ENCODE measurements at regions not wholly inside any gene's neighbourhood (a gene's known extent, or its start where the extent isn't known, plus 50 kb on each side); places are given as distances from the start of the nearest gene placed in this dataset.
A peak's percentile ranks its signal among the peaks of the same experiment; 100 is the strongest.
"Not testable (repeated sequence)": the region's sequence is repeated elsewhere in the genome, so short reads cannot be mapped to it uniquely, and the experiment has no call there.

DNA sequence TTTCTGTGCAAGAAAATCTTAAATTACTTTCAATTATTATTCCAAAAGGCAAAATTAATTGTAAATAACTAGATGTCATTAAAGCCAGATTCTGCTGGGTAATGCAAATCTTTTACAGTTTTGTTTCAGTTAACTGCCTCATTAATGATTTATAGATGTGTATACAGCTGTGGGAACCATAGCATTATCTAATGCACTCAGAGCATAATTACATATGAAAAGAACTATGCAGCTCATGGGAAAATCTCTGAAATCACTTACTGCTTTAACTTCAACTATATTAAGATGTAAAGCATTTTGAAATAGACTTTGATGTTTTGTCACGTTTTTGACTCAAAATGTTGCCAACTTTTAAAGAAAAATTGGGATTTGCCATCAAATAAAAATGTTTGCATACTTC is 630.3 kb upstream of the KLHL4 start:
- DNase-seq (ENCODE audit: low read depth, low spot score): no peak
- in situ Hi-C loops (cut with HindIII; ENCODE audit: low pct_unique_long_range_greater_than_20kb, low sequenced_read_pairs): no loop called here

DNA sequence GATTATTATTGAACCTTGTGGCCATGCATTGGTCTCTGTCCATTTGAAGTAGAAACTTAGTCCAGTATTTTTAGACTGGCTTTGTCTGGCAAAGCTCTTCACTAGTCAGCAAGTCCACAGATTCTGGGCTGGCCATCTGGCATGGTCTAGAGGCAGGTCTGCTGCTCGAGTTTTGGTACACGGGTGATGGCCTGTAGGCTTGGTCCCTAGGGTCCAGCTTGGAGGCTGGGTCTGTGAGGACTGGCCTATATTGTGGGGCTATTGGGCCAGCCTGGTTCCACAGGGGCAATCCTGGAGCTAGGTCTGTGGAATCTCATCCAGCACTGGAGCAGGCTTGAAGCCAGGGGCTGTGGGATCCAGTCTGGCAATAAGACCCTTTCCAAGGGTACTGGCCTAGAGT is 607.6 kb upstream of the KLHL4 start:
- in situ Hi-C loops (cut with HindIII; ENCODE audit: low pct_unique_long_range_greater_than_20kb, low sequenced_read_pairs): no loop called here
- DNase-seq (ENCODE audit: low read depth, low spot score): no peak

DNA sequence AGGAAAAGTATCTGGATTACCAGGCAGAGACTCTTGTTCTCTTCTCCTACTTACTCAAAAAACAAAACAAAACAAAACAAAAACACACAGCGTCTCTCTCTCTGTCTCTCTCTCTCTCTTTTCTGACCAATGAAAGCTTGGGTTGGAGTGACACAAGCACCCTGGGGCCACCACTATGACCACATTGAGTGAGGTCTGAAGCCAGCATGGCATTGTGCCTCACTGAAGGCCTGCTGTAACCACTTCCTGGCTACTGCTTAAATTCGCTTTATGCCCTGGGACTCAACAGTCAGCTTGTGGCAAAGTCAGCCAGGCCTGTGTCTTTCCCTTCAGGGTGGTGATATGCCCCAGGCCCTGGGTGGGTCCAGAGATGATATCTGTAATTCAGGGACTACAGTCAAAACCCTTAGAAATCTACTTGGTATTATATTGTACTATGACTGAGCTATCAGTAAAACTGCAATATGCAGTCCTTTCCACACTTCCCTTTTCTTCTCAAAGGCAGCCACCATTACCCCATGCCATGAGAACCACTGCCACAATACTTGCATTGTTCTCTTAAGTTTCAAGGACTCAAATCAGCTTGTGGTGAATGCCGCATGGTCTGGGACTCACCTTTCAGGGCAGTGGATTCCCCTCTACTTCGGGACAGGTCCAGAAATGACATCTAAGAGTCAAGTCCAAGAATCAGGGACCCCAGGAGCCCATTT is 606.8 kb upstream of the KLHL4 start:
- in situ Hi-C loops (cut with HindIII; ENCODE audit: low pct_unique_long_range_greater_than_20kb, low sequenced_read_pairs): no loop called here
- DNase-seq (ENCODE audit: low read depth, low spot score): peak; percentile 7

DNA sequence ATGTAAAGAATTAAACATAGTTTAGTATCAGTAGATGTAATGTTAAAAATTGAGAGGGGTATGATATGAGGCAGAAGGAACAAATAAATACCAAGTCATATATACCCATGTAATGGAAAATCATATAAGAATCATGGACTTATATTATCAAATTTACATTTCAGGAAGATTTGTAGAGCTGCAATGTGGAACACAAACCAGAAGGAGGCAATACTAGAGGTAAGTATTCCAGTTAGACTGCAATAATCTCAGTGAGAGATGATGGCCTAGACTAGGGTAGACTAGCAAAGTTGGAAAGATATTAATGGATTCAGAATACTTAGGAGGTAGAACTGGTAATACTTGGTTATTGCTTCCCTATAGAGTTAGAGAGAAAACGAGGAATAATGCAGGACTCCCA is 603.0 kb upstream of the KLHL4 start:
- in situ Hi-C loops (cut with HindIII; ENCODE audit: low pct_unique_long_range_greater_than_20kb, low sequenced_read_pairs): no loop called here
- DNase-seq (ENCODE audit: low read depth, low spot score): no peak

DNA sequence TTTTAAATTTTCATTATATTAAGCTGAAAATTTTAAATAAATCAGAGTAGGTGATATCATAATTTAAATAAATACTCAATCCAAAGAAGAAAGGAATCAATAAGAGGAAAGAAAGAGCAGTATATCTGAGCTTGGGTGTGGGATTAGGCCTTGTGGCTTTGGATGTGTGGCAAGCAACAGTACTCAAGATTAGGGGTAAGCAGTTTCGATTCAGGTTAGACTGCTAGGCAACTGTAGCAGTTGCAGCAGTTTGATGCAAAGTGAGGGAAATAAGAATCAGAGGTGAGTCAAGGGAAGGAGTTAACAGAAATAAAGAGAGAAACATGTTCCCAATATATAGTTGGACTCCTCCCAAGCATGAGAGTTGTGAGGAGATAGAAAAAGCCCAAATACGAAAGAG is 599.6 kb upstream of the KLHL4 start:
- in situ Hi-C loops (cut with HindIII; ENCODE audit: low pct_unique_long_range_greater_than_20kb, low sequenced_read_pairs): no loop called here
- DNase-seq (ENCODE audit: low read depth, low spot score): no peak

DNA sequence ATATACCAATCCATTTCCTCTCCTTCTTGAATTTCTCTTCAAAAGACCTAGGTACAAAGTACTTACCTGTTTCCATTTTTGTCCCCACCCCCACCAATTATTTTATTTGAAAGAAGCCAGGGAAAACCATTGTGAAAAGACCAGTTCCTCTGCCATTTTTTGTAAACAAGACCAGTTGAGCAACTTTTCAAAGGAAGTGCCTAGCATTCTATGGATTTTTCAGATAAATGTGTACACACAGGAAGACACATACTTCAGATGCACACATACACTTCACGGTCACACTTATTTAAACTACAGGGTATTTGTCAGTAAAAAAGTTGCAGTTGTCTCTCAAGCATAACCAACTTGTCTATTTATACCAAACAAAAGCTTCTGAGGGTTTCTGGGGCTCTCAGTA is 587.2 kb upstream of the KLHL4 start:
- in situ Hi-C loops (cut with HindIII; ENCODE audit: low pct_unique_long_range_greater_than_20kb, low sequenced_read_pairs): no loop called here
- DNase-seq (ENCODE audit: low read depth, low spot score): no peak

DNA sequence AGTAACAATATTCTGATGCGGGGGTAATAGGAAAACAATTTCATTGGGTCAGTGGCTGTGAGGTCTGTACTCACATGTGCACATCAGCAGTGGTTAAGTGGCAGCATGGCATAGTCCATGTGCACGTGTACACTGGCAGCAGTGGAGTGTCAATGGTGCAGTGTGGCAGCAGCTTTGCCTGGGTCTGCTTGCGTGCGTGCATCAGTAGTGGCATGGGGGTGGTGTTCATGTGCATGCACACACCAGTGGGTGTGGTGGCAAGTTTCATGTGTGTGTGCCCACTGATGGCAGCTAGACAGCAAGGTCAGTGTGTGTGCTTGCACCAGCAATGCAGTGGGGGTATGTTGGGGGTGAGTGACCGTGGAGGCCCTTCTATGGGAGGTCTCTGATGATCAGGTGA is 581.6 kb upstream of the KLHL4 start:
- no peak for DNase-seq (ENCODE audit: low read depth, low spot score)
- in situ Hi-C loops (cut with HindIII; ENCODE audit: low pct_unique_long_range_greater_than_20kb, low sequenced_read_pairs): no loop called here

DNA sequence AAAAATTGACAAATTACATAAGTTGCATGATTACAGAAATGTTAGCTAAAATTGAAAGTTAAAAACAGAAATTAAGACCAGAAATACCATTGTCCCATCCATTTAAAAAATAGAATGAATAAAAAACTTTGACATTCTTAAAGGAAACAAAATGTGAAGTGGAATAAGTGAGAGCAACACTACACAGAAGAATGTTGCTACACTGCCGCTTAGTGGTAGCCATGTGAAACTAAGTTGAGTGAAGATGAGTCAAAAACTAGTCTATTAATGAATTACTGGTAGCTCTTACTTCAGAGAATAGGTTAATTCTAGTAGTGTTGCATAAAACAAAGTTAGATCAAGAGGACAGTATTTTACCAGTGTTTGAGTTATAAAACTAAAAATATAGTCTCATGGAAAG is 571.0 kb upstream of the KLHL4 start:
- in situ Hi-C loops (cut with HindIII; ENCODE audit: low pct_unique_long_range_greater_than_20kb, low sequenced_read_pairs): no loop called here
- DNase-seq (ENCODE audit: low read depth, low spot score): peak; percentile 59

DNA sequence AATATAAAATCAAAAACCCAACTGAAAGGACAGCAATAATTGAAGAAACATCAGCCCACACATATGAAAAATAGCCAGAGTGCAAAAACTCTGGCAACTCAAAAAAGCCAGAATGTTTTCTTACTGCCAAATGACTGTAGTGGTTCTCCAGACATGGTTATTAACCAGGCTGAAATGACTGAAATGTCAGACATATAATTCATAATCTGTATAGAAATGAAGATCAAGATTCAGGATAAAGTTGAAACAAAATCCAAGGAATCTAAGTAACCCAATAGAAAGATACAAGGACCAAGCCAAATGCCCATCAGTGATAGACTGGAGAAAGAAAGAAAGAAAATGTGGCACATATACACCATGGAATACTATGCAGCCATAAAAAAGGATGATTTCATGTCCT is 553.3 kb upstream of the KLHL4 start:
- in situ Hi-C loops (cut with HindIII; ENCODE audit: low pct_unique_long_range_greater_than_20kb, low sequenced_read_pairs): no loop called here
- DNase-seq (ENCODE audit: low read depth, low spot score): no peak

DNA sequence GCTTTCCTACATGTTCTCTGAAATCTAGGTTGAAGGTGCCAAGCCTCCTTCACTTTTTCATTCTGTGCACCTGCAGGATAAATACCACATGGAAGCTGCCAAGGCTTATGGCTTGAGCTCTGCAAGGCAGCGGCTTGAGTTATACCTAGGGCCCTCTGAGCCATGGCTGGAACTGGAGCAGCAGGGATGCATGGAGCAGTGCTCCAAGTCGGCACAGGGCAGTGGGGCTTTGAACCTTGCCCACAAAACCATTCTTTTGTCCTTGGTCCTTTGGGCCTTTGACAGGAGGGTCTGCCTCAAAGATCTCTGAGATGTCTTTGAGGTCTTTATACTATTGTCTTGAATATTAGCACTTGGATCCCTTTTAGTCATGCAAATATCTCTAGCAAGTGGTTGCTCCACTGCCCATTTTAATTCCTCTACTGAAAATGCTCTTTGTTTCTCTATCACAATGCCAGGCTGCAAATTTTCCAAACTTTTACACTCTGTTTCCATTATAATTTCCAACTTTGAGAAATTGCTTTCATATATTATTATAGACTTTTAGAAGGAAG is 536.2 kb upstream of the KLHL4 start:
- in situ Hi-C loops (cut with HindIII; ENCODE audit: low pct_unique_long_range_greater_than_20kb, low sequenced_read_pairs): no loop called here

DNA sequence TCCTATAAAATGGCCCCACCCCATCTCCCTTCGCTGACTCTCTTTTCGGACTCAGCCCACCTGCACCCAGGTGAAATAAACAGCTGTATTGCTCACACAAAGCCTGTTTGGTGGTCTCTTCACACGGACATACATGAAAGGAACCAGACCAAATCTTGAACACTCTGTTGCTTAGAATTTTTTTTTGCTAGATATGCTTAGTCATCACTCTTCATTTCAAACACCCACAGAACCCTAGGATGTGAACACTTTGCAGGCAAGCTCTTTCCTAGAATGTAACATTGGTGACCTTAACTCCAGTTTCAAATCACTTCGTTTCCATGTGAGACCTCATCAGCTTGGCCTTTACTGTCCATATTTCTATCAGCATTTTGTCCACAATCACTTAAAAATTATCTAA is 530.3 kb upstream of the KLHL4 start:
- in situ Hi-C loops (cut with HindIII; ENCODE audit: low pct_unique_long_range_greater_than_20kb, low sequenced_read_pairs); DNase-seq (ENCODE audit: low read depth, low spot score): not testable (repeated sequence)

More for the DNA sequence above, 536.2 kb upstream of the KLHL4 start:
- DNase-seq (ENCODE audit: low read depth, low spot score): no peak

DNA sequence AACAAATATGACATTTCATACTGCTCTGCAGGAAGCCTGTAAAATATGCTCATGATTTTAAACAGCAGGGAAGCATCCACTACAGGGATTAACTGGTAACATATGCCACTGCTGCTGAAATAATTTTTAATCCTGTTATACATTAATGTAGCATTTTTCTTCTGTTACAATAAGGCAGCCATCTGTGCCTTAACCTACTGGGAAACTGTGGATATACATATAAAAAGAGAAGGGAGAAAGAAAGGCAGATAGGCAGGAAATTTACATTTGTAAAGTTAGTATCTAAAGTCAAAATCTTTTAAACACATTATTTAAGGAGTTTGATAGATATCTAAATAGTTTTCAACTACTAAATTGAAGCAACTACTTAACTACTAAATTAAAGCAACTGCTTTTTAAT is 514.6 kb upstream of the KLHL4 start:
- in situ Hi-C loops (cut with HindIII; ENCODE audit: low pct_unique_long_range_greater_than_20kb, low sequenced_read_pairs): no loop called here
- DNase-seq (ENCODE audit: low read depth, low spot score): no peak

DNA sequence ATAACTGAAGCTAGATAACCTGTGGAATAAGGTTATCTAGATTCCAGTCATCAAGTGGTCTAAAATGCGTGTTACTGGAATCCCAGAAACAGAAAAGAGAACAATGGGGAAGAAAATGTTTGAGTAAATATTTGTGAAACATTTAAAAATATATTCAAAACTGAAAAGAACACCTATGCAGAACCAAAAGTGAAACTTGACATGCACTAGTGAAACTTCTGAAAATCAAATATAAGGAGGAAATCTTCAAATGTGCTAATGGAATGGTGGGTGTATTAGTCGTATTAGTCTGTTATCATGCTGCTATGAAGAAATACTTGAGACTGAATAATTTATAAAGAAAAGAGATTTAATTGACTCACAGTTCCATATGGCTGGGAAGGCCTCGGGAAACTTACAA is 512.4 kb upstream of the KLHL4 start:
- DNase-seq (ENCODE audit: low read depth, low spot score): no peak
- in situ Hi-C loops (cut with HindIII; ENCODE audit: low pct_unique_long_range_greater_than_20kb, low sequenced_read_pairs): no loop called here

DNA sequence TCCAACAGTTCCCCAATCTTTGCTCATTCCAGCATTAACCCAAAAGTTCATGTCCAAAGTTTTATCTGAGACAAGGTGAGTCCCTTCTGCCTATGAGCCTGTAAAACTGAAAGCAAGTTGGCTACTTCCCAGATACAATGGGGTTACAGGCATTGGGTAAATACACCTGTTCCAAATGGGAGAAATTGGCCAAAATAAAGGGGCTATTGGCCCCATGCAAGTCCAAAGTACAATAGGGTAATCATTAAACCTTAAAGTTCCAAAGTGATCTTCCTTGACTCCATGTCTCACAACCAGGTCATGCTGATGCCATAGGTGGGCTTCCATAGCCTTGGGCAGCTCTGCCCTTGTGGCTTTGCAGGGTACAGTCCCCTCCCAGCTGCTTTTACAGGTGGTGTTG is 511.7 kb upstream of the KLHL4 start:
- in situ Hi-C loops (cut with HindIII; ENCODE audit: low pct_unique_long_range_greater_than_20kb, low sequenced_read_pairs): no loop called here
- no peak for DNase-seq (ENCODE audit: low read depth, low spot score)

DNA sequence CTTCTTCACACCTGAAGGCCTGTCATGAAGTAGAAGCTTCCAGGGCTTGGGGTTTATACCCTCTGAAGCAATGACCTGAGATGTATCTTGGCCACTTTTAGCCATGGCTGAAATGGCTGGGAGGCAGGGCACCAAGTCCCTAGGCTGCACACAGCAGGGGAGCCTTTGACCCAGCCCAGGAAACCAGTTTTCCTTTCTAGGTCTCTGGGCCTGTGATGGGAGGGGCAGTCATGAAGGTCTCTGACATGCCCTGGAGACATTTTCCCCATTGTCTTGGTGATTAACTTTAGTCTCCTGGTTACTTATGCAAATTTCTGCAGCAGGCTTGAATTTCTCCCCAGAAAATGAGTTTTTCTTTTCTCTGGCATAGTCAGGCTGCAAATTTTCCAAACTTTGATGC is 511.0 kb upstream of the KLHL4 start:
- DNase-seq (ENCODE audit: low read depth, low spot score): no peak
- in situ Hi-C loops (cut with HindIII; ENCODE audit: low pct_unique_long_range_greater_than_20kb, low sequenced_read_pairs): no loop called here

DNA sequence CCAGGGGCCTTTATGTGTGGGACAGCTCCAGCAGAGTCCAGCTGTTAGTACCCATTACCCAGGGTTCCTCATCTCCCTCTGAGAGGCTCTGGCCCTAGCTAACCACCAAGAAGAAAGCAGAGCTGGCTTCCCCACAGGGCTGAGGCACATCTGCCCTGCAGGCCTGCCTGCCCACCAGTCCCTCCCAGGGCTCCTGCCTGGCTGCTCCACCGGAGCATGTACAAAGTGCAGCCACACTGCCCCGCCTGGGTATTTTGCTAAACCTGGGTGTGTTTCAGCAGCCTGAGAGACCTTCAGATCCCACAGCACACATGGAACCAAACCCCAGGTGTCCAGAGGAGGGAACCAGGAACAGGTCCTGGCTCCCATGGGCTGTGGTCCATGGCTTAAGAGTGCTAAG is 500.4 kb upstream of the KLHL4 start:
- no peak for DNase-seq (ENCODE audit: low read depth, low spot score)
- in situ Hi-C loops (cut with HindIII; ENCODE audit: low pct_unique_long_range_greater_than_20kb, low sequenced_read_pairs): no loop called here

DNA sequence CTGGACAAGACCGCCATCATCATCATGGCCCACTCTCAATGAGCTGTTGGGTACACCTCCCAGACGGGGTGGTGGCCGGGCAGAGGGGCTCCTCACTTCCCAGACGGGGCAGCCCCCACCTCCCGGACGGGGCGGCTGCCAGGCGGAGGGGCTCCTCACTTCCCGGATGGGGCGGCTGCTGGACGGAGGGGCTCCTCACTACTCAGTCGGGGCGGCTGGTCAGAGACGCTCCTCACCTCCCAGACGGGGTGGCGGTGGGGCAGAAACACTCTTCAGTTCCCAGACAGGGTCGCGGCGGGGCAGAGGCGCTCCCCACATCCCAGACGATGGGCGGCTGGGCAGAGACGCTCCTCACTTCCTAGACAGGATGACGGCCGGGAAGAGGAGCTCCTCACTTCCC is 484.5 kb upstream of the KLHL4 start:
- DNase-seq (ENCODE audit: low read depth, low spot score); in situ Hi-C loops (cut with HindIII; ENCODE audit: low pct_unique_long_range_greater_than_20kb, low sequenced_read_pairs): not testable (repeated sequence)

DNA sequence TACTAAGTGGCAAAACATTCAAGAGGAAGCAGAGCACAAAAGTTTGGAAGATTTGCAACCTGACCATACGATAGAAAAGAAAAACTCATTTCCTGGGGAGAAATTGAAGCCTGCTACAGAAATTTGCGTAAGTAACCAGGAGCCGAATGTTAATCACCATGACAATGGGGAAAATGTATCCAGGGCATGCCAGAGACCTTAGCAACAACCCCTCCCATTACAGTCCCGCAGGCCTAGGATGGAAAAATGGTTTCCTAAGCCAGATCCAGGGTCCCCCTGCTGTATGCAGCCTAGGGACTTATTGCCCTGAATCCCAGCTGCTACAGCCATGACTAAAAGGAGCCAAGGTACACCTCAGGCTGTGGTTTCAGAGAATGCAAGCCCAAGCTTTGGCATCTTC is 472.2 kb upstream of the KLHL4 start:
- in situ Hi-C loops (cut with HindIII; ENCODE audit: low pct_unique_long_range_greater_than_20kb, low sequenced_read_pairs): no loop called here
- no peak for DNase-seq (ENCODE audit: low read depth, low spot score)

DNA sequence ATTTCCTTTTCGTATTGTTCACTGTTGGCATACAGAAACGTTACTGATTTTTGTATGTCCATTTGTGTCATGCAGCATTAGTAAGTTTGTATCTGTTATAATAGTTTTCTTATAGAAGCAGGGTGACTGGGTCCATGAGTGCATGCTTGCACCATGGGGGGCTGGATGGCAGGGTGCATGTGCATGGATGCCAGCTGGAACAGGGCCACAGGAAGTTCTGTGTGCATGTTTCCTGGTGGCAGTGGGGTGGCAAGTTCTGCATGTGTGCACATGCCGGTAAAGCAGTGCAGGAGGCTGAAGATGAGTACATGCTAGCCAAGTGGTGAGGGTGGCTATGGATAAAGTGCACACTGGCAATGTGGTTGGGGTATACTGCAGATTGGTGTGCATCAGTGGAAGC is 468.0 kb upstream of the KLHL4 start:
- in situ Hi-C loops (cut with HindIII; ENCODE audit: low pct_unique_long_range_greater_than_20kb, low sequenced_read_pairs): no loop called here
- no peak for DNase-seq (ENCODE audit: low read depth, low spot score)

DNA sequence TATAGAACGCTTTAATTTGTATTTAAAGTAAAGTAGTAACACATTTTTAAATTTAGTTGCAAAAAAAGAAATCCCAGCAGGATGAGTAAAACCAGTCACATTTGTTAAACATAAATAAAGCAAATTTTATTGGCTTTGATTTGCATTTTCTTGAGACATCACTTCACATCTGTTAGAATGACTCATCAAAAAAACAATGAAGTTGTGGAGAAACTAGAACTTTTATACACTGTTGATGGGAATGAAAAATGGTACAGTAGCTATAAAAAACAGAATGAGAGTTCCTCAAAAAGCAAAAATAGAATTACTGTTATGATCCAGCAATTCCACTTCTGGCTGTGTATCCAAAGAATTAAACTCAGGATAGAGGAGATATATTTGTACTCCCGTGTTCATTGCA is 454.0 kb upstream of the KLHL4 start:
- in situ Hi-C loops (cut with HindIII; ENCODE audit: low pct_unique_long_range_greater_than_20kb, low sequenced_read_pairs): no loop called here
- no peak for DNase-seq (ENCODE audit: low read depth, low spot score)

Measured in SK-MEL-5 (cell line).